ENCODE measurements at regions not wholly inside any gene's neighbourhood (a gene's known extent, or its start where the extent isn't known, plus 50 kb on each side); places are given as distances from the start of the nearest gene placed in this dataset.

GRCh38 chr5:74184649-74185048 lies 455.9 kb downstream of the ENC1 start:
- no peak for TF ChIP-seq CTCF (conservative IDR thresholded peaks at IDR 0.05; ENCODE audit: low read length)
- no peak for TF ChIP-seq EZH2phosphoT487 (IDR thresholded peaks at IDR 0.05; ENCODE audit: borderline replicate concordance)

Measured in Loucy (cell line).